MM.1S (cell line): ENCODE measurements at regions not wholly inside any gene's neighbourhood (a gene's known extent, or its start where the extent isn't known, plus 50 kb on each side); places are given as distances from the start of the nearest gene placed in this dataset.

Experiments used
- CTCF ChIP-seq: fragments of 300-600 bp; sonication (generic); IDR thresholded peaks from 2 replicates; pipeline ENCODE4 v1.5.1; 2016; ENCODE audit warnings: antibody characterized with exemption, low read length, mixed read lengths
- EZH2 ChIP-seq: fragments of 300-600 bp; sonication (generic); optimal IDR thresholded peaks from 2 replicates; pipeline ENCODE3; 2017; ENCODE audit warnings: low read depth, mild to moderate bottlenecking, antibody characterized with exemption, low read length, mixed read lengths

GRCh38 chr16:66026787-66027330 is 339.6 kb upstream of the CDH5 start:
- TF ChIP-seq CTCF: no peak
- no peak for TF ChIP-seq EZH2
